Astrocyte of the spinal cord (primary cell): ENCODE measurements at regions not wholly inside any gene's neighbourhood (a gene's known extent, or its start where the extent isn't known, plus 50 kb on each side); places are given as distances from the start of the nearest gene placed in this dataset.

Experiments
- DNase-seq: peaks from one replicate; pipeline ENCODE4 v3.0.0; 2011; ENCODE audit warnings: low read depth, low spot score
- H3K4me3 ChIP-seq: 2 replicates; pipeline ENCODE4 v1.5.1; 2011; ENCODE audit warnings: low read depth, mild to moderate bottlenecking, low read length, moderate library complexity
- CTCF ChIP-seq: IDR thresholded peaks from 2 replicates; pipeline ENCODE4 v1.5.1; 2012; ENCODE audit warnings: low read depth, mild to moderate bottlenecking, low read length, inconsistent platforms
- in situ Hi-C: cut with HindIII; loops from 2 replicates; pipeline ENCODE4 v1.10.0; 2017; ENCODE audit warnings: low sequenced_read_pairs

GRCh38 chr2:38438883-38439612, 62.0 kb upstream of the ATL2 start:
- H3K4me3 ChIP-seq = no peak overlapping the region
- no peak for DNase-seq
- TF ChIP-seq CTCF = no peak
- in situ Hi-C loops = no loop called here

GRCh38 chr2:38438133-38438882, 61.2 kb upstream of the ATL2 start:
- no peak for TF ChIP-seq CTCF
- no peak for DNase-seq
- H3K4me3 ChIP-seq = no peak overlapping the region
- in situ Hi-C loops = no loop called here

- no peak overlapping the region for H3K4me3 ChIP-seq
- in situ Hi-C loops = no loop called here
- no peak for TF ChIP-seq CTCF
- no peak for DNase-seq
Measured at GRCh38 chr2:38436227-38436664, 59.2 kb upstream of the ATL2 start.

GRCh38 chr2:38435775-38436174, 58.7 kb upstream of the ATL2 start:
- TF ChIP-seq CTCF = no peak
- in situ Hi-C loops = no loop called here
- no peak overlapping the region for H3K4me3 ChIP-seq
- DNase-seq = no peak

GRCh38 chr2:38434595-38434994, 57.5 kb upstream of the ATL2 start:
- TF ChIP-seq CTCF = no peak

GRCh38 chr2:38433607-38433975, 56.5 kb upstream of the ATL2 start:
- no peak overlapping the region for H3K4me3 ChIP-seq
- in situ Hi-C loops = no loop called here
- no peak for DNase-seq
- no peak for TF ChIP-seq CTCF

More at GRCh38 chr2:38434595-38434994, 57.5 kb upstream of the ATL2 start:
- in situ Hi-C loops = no loop called here
- H3K4me3 ChIP-seq = no peak overlapping the region
- DNase-seq = no peak
